ENCODE measurements at regions not wholly inside any gene's neighbourhood (a gene's known extent, or its start where the extent isn't known, plus 50 kb on each side); places are given as distances from the start of the nearest gene placed in this dataset.

DNA sequence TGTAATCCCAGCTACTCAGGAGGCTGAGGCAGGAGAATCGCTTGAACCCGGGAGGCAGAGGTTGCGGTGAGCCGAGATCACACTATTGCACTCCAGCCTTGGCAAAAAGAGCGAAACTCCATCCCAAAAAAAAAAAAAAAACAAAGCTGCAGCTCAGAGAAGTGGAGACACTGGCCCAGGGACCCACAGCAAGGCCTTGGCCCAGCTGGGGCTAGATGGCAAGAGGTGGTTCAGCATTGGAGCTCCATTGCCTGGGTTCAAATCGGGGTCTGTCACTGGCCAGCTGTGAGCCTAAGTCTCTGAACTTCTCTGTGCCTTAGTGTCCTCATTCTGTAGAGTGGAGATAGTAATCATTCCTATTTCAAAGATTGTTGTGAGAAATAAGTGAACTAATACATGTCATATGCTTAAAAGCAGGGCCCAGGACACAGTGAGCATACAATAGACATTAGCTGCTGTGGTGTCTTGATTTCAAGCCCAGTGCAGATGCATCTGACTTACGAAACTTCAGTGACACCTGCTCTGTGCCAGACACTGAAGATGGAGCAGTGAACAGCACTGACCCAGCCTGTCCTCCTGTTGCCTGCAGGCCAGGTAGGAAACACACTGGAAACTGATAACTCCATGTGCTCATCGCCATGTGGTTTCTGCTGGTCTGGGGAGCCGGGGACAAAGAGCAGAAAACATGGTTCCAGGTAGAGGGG is 127.7 kb downstream of the C9orf50 start:
- no peak for DNase-seq (ENCODE audit: low read depth)
- TF ChIP-seq, protein P1, sequence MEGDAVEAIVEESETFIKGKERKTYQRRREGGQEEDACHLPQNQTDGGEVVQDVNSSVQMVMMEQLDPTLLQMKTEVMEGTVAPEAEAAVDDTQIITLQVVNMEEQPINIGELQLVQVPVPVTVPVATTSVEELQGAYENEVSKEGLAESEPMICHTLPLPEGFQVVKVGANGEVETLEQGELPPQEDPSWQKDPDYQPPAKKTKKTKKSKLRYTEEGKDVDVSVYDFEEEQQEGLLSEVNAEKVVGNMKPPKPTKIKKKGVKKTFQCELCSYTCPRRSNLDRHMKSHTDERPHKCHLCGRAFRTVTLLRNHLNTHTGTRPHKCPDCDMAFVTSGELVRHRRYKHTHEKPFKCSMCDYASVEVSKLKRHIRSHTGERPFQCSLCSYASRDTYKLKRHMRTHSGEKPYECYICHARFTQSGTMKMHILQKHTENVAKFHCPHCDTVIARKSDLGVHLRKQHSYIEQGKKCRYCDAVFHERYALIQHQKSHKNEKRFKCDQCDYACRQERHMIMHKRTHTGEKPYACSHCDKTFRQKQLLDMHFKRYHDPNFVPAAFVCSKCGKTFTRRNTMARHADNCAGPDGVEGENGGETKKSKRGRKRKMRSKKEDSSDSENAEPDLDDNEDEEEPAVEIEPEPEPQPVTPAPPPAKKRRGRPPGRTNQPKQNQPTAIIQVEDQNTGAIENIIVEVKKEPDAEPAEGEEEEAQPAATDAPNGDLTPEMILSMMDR (IDR thresholded peaks at IDR 0.05; ENCODE audit: insufficient read depth, low read depth, low read length, missing control alignments): no peak
- no peak overlapping the region for H3K4me3 ChIP-seq (ENCODE audit: low read depth, low read length)

DNA sequence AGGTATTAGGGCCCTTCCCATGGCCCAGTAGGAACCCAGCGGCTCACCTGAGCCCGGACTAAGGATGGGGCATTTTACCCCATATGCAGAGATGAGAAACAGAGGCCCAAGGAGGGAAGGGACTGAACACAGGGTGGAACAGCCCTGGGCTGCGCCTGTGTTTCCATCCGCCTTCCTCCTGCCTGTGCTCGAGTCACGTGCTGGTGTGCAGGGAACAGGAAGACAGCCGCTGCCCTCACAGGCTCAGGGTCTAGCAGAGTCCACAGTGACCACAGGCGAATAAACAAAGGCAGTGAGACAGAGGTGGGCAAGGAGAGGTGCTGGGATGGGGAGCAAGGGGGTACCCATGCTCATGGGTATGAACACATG is 129.4 kb downstream of the C9orf50 start:
- TF ChIP-seq, protein P1 (IDR thresholded peaks at IDR 0.05; ENCODE audit: insufficient read depth, low read depth, low read length, missing control alignments): no peak
- no peak for DNase-seq (ENCODE audit: low read depth)
- no peak overlapping the region for H3K4me3 ChIP-seq (ENCODE audit: low read depth, low read length)

DNA sequence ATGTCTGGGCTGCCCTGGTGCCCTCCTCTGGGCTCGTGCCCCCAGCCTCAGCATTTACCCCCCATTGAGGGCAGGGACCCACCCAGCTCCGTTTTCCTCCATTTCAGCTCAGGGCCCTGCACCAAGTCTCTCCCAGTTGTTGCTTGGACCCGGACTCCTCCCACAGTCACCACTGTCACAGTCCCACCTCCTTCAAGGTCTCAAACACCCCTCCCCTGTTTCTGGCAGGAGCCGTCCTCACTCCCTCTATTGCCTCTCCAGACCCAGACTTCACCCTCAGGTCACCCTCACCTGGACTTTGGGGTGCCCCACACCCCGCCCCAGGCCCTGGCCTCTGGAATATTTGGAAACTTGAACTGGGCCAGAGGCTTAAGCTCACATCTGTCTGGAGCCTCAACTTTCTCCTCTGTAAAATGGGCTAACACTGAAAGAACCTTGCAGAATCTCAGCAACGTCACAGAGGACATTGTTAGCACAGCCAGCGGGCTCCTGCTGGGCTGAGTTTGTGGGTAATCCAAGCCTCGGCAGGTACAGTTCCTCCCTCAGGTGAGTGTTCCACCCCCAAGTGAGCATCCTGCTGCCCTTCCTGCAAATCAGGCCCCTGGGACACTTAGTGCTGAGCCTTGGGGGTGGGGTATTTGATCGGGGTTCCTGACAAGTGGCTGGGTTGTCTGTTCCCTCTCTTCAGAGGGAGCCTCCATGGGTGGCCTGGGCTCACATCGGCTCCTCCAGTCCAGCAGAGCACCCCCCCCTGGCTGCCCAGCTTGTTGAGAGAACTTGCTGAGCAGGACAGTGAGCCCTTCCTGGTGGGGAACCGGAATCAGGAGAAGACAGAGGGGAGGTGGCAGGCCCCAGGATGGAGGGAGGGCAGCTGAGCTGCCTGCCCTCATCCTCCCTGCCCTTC is 130.1 kb downstream of the C9orf50 start:
- no peak overlapping the region for H3K4me3 ChIP-seq (ENCODE audit: low read depth, low read length)
- TF ChIP-seq, protein P1 (IDR thresholded peaks at IDR 0.05; ENCODE audit: insufficient read depth, low read depth, low read length, missing control alignments): no peak
- no peak for DNase-seq (ENCODE audit: low read depth)

DNA sequence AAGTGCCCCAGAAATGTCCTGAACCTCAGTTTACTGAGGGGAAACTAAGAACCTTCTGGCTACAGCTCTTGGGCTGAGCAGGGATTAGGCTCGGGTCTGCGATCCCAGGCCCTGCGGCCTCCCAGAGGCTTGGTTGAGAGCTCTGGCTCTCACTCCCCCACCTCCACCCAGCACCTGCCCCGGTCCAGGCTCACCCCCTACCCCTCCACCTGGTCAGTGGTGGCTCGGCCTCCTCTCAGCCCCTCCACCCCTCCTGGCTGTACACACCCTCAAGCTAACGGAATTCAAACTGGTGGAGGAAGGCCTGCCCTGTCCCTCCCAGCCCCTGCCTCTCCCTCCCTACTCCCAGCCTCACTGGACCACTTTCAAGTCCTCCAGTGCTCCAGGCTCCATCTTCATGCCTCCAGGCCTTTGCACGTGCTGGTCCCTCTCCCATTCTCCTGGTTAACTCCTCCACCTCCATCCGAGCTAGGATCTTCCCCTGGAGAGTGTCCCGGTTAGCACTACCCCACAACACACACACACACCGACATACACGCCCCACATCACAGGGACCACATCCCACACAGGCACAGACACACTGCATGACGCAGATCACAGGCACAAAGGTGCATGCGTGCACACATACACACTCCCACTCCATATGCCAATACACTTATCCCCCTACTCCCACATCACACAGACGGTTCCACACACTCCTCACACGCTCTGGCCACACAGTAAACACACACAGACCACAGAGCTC is 130.9 kb downstream of the C9orf50 start:
- DNase-seq (ENCODE audit: low read depth): no peak
- TF ChIP-seq, protein P1 (IDR thresholded peaks at IDR 0.05; ENCODE audit: insufficient read depth, low read depth, low read length, missing control alignments): no peak
- no peak overlapping the region for H3K4me3 ChIP-seq (ENCODE audit: low read depth, low read length)

DNA sequence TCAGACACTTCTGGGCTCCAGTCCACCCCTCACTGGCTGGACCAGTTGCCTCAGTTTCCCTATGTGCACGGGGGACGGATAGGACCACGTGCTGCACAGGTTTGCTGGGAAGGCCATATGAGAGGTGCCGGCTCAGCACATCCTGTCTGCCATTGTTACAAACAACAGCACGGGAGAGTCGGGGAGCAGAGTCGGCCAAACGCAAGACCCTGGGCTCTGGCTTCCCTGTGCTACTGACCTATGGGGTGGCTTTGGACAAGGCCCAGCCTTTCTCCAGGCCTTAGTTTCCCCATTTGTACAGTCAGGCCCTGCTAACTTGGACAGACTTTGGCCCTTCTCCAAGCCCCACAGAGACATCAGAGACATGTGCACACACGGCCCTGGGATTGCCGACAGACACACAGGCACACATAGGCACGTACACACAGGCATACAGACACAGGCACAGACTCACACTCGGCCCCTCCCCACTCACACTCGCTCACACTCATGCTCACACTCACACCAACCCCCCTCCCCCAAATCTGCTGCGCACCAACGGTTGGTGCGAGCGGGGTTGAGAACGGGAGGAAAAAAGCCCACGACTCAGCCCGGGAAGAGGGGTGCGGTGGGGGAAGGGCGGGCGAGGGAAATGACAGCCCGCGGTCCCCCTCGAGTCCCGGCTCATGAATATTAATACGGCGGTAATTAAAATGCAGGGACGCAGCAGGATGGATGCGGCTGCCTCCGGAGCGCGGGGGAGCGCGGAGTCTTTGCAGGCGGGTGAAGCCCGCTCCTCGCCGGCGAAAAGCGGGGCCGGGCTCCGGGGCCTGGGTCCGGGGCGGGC is 133.0 kb downstream of the C9orf50 start:
- TF ChIP-seq, protein P1 (IDR thresholded peaks at IDR 0.05; ENCODE audit: insufficient read depth, low read depth, low read length, missing control alignments): no peak
- H3K4me3 ChIP-seq (ENCODE audit: low read depth, low read length): peak overlapping the region; percentile 35
- DNase-seq (ENCODE audit: low read depth): no peak
